ENCODE measurements at regions not wholly inside any gene's neighbourhood (a gene's known extent, or its start where the extent isn't known, plus 50 kb on each side); places are given as distances from the start of the nearest gene placed in this dataset.

DNA sequence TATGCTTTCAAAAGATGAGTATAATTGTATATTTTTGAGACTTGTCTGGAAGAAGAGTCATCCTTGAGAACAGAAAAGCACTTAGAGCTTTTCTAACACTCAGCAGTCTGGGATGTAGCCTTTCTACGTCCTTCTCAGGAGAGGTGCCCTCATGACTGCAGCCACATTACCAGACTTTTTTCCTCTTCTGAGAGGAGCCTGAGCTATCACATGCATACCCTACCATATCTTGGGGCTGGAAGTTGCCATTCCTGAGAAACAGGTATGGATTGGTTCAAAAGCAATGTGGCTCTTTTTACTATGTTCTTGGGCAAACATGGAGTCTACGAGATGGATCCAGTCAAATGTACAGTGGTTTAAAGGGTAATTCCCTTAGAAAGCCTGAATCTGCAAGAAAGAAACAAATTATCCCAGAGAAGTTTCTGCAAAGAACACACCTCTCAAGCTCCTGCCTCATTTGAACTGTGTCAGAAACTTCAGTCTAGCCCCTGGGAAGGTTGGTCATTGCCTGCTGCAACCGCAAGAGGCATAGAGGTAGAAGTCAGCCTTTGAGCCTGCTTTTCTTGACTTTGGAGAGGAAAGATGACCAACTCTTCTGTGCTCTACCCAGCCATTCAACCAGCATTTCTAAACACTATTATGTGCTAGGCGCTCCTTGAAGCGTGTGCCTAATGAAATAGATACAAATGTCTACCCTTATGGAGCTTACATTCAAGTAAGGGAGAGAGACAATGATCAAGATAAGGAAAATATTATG lies 401.9 kb upstream of the ACTBL2 start:
- H3F3A ChIP-seq (replicated peaks; ENCODE audit: insufficient read depth): no peaks in the 10 kb centered on the region
- H2AFZ ChIP-seq (ENCODE audit: low read depth): no peak overlapping the region
- H3K4me1 ChIP-seq (ENCODE audit: control insufficient read depth in 1 of 2, insufficient read depth in 2 of 2, low read depth in 1 of 2, low read length in 1 of 2): peaks cover 3 to 10% of the 10 kb centered on the region in 2 experiments; a peak in 3 of 4 replicates
- H3K27ac ChIP-seq (ENCODE audit: low read depth in 2 of 2, low read length in 1 of 2): no peak overlapping the region
- H3K9me2 ChIP-seq: no peaks in the 10 kb centered on the region
- no peak overlapping the region for H3K4me2 ChIP-seq
- POLR2A ChIA-PET: no interaction called here
- H3K4me3 ChIP-seq (ENCODE audit: low read depth in 2 of 2, low read length in 1 of 2): no peak overlapping the region
- no peaks in the 10 kb centered on the region for H3K9me3 ChIP-seq
- H4K20me1 ChIP-seq (ENCODE audit: insufficient read depth): no peaks in the 10 kb centered on the region
- no peaks in the 10 kb centered on the region for H3K27me3 ChIP-seq (ENCODE audit: insufficient read depth)
- H3K9ac ChIP-seq: no peak overlapping the region
- no peak for DNase-seq
- CTCF ChIA-PET: interaction anchor here (0.9 to 6.9 kb wide), 6 partner anchors 9 to 576 kb away, joined by 3 to 42 read pairs (median 8); partner anchors contain the start of gene PLK2
- no peak for TF ChIP-seq CHD2 (IDR thresholded peaks at IDR 0.05; ENCODE audit: low read length, partially characterized antibody)
- WGBS (ENCODE audit: low lambda C conversion rate): 96% methylated on average over 5 of the region's 5 CpGs
- no peaks in the 10 kb centered on the region for H3K79me2 ChIP-seq (ENCODE audit: insufficient read depth)
- no peaks in the 10 kb centered on the region for H3K36me3 ChIP-seq (replicated peaks in 1 of 2; ENCODE audit: control insufficient read depth in 1 of 2, insufficient read depth in 2 of 2, low read length in 1 of 2)

DNA sequence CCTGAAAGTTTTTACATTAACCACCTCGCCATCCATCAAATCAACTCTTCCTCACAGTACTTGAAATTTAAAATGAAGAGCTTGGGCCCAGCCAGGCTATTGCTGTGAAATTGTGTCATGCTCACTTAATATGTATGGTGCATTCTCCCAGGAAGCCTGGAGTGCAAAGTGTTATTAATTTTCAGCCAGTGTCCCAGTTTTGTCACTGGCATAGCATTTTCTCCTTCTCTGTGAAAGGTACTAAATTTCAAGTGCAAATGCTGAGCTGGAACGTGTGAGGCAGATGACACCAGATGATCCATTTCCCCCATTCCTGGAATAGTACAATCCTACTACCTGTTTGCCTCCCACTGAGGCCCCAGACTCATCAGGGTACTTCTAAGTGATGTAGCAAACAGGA lies 397.6 kb upstream of the ACTBL2 start:
- H3K4me1 ChIP-seq (ENCODE audit: control insufficient read depth in 1 of 2, insufficient read depth in 2 of 2, low read depth in 1 of 2, low read length in 1 of 2): no peaks in the 10 kb centered on the region
- H3K9me2 ChIP-seq: no peaks in the 10 kb centered on the region
- no peaks in the 10 kb centered on the region for H4K20me1 ChIP-seq (ENCODE audit: insufficient read depth)
- no peaks in the 10 kb centered on the region for H3F3A ChIP-seq (replicated peaks; ENCODE audit: insufficient read depth)
- no peaks in the 10 kb centered on the region for H3K27me3 ChIP-seq (ENCODE audit: insufficient read depth)
- H3K9ac ChIP-seq: no peak overlapping the region
- no peak overlapping the region for H3K4me2 ChIP-seq
- POLR2A ChIA-PET: no interaction called here
- no peaks in the 10 kb centered on the region for H3K36me3 ChIP-seq (replicated peaks in 1 of 2; ENCODE audit: control insufficient read depth in 1 of 2, insufficient read depth in 2 of 2, low read length in 1 of 2)
- DNase-seq: no peak
- H3K9me3 ChIP-seq: no peaks in the 10 kb centered on the region
- no peak overlapping the region for H2AFZ ChIP-seq (ENCODE audit: low read depth)
- H3K79me2 ChIP-seq (ENCODE audit: insufficient read depth): no peaks in the 10 kb centered on the region
- whole genome bisulfite sequencing (ENCODE audit: low lambda C conversion rate): 63% methylated on average over 2 of the region's 2 CpGs
- CTCF ChIA-PET: interaction anchor here (2.3 to 6.9 kb wide), 3 partner anchors 101 to 582 kb away, joined by 9 to 42 read pairs (median 10); partner anchors contain the start of gene PLK2
- no peak for TF ChIP-seq FOXM1 (IDR thresholded peaks at IDR 0.05; ENCODE audit: low read depth)
- TF ChIP-seq EP300 (IDR thresholded peaks at IDR 0.05; ENCODE audit: borderline replicate concordance in 1 of 2, low read depth in 1 of 2, low read length in 1 of 2): no peak
- TF ChIP-seq YY1 (IDR thresholded peaks at IDR 0.05; ENCODE audit: low read depth): no peak
- TF ChIP-seq, protein P1, sequence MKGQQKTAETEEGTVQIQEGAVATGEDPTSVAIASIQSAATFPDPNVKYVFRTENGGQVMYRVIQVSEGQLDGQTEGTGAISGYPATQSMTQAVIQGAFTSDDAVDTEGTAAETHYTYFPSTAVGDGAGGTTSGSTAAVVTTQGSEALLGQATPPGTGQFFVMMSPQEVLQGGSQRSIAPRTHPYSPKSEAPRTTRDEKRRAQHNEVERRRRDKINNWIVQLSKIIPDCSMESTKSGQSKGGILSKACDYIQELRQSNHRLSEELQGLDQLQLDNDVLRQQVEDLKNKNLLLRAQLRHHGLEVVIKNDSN (IDR thresholded peaks at IDR 0.05; ENCODE audit: borderline replicate concordance, low read depth): no peak
- TF ChIP-seq SMC3 (IDR thresholded peaks at IDR 0.05; ENCODE audit: low read depth, low read length): no peak
- no peak for TF ChIP-seq MXI1 (IDR thresholded peaks at IDR 0.05; ENCODE audit: low read depth, low read length)
- no peak for TF ChIP-seq NRF1 (IDR thresholded peaks at IDR 0.05; ENCODE audit: low read depth, low read length)
- TF ChIP-seq RCOR1 (IDR thresholded peaks at IDR 0.05; ENCODE audit: low read length): no peak
- no peak for TF ChIP-seq JUND (IDR thresholded peaks at IDR 0.05)
- TF ChIP-seq NFIC (IDR thresholded peaks at IDR 0.05; ENCODE audit: borderline replicate concordance): no peak
- TF ChIP-seq MEF2A (IDR thresholded peaks at IDR 0.05; ENCODE audit: borderline replicate concordance, low read depth): no peak
- TF ChIP-seq, protein P2, sequence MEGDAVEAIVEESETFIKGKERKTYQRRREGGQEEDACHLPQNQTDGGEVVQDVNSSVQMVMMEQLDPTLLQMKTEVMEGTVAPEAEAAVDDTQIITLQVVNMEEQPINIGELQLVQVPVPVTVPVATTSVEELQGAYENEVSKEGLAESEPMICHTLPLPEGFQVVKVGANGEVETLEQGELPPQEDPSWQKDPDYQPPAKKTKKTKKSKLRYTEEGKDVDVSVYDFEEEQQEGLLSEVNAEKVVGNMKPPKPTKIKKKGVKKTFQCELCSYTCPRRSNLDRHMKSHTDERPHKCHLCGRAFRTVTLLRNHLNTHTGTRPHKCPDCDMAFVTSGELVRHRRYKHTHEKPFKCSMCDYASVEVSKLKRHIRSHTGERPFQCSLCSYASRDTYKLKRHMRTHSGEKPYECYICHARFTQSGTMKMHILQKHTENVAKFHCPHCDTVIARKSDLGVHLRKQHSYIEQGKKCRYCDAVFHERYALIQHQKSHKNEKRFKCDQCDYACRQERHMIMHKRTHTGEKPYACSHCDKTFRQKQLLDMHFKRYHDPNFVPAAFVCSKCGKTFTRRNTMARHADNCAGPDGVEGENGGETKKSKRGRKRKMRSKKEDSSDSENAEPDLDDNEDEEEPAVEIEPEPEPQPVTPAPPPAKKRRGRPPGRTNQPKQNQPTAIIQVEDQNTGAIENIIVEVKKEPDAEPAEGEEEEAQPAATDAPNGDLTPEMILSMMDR (IDR thresholded peaks at IDR 0.05): no peak
- no peak for TF ChIP-seq IRF3 (IDR thresholded peaks at IDR 0.05; ENCODE audit: low read depth, low read length)
- no peak for TF ChIP-seq ZBTB33 (IDR thresholded peaks at IDR 0.05; ENCODE audit: borderline replicate concordance, low read depth)
- H3K4me3 ChIP-seq (ENCODE audit: low read depth in 2 of 2, low read length in 1 of 2): no peak overlapping the region
- H3K27ac ChIP-seq (ENCODE audit: low read depth in 2 of 2, low read length in 1 of 2): no peak overlapping the region
